Superior temporal gyrus (tissue), 1 donor: ENCODE measurements at regions not wholly inside any gene's neighbourhood (a gene's known extent, or its start where the extent isn't known, plus 50 kb on each side); places are given as distances from the start of the nearest gene placed in this dataset.
A peak's percentile ranks its signal among the peaks of the same experiment; 100 is the strongest.
"Not testable (repeated sequence)": the region's sequence is repeated elsewhere in the genome, so short reads cannot be mapped to it uniquely, and the experiment has no call there.

Source experiments
- DNase-seq: peaks from one replicate; pipeline ENCODE4 v3.0.0-alpha.2; 2016; ENCODE audit errors: extremely low spot score

DNA sequence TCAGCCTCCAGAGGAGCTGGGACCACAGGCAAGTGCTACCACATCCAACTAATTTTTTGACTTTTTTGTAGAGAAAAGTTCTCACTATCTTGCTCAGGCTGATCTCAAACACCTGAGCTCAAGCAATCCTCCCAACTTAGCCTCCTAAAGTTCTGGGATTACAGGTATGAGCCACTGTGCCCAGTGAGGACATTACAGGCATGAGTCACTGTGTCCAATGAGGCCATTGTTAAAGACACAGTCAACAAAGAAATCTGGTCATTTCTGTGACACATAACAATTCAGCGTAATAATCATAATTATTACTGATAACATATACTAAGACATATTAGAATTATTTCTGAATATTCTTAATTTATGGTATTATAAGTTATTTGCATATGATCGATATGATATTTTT lies 463.4 kb upstream of the NDN start:
- no peak for DNase-seq

DNA sequence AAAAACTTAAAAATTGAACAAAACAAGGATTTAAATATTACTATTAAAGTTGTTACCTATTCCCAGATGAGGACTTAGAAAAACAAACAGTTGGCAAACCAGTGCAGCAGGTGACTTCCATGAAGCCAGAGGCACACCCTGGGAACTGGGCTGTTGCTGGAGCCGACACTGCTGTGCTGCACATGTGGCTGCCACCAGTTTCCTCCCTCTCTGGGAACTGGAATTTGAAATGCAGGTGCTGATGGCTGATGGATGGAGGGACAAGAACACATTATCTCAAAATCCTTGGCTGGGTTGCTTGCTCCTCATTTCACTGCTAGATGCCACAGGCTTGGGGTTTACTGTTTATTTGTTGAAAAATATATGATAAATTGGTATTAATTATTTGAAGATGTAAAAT lies 471.2 kb upstream of the NDN start:
- not testable (repeated sequence) for DNase-seq

- not testable (repeated sequence) for DNase-seq
These were observed 478.4 kb upstream of the NDN start for GRCh38 chr15:24165512-24165911.

- DNase-seq: not testable (repeated sequence)
These were observed 473.3 kb upstream of the NPAP1 start for GRCh38 chr15:24202297-24202696.

- not testable (repeated sequence) for DNase-seq
These were observed 463.7 kb upstream of the NPAP1 start for GRCh38 chr15:24211742-24212476.

DNA sequence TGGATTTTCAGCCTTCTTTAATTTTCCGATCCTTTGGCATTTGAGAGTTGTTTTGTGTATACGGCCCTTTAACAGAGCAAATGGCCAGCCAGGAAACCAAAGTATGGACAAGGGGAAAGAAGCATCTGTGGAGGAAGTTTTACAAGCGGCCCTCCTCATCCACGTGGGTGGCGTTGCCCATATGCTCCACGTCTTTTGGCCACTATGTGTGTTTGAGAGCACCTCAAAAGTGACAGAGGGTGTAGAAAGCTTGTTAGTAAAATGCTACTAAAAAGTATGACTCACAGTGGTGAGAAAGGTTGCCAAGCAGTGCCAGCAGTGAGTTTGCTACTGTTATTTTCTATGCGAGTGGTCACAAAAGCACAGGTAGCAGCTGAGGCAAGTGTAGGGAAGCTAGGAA lies 451.8 kb upstream of the NPAP1 start:
- DNase-seq: no peak

- no peak for DNase-seq
These were observed 451.4 kb upstream of the NPAP1 start for GRCh38 chr15:24224161-24224560.

DNA sequence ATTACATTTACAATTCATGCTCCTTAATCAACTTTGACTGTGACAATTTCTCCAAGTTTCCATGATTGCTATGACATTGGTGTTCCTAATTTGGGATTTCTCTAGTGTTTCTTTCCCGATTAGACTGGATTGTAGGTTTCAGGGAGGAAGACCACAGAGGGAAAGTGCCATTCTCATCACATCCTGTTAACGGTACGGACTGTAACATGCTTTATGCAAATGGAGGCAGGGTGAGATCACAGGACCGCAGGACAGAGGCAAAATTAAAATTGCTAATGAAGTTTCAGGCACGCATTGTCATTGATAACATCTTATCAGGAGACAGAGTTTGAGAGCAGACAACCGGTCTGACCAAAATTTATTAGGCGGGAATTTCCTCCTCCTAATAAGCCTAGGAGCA lies 446.7 kb upstream of the NPAP1 start:
- not testable (repeated sequence) for DNase-seq

GRCh38 chr15:24233134-24233533 lies 442.4 kb upstream of the NPAP1 start:
- DNase-seq: not testable (repeated sequence)

DNA sequence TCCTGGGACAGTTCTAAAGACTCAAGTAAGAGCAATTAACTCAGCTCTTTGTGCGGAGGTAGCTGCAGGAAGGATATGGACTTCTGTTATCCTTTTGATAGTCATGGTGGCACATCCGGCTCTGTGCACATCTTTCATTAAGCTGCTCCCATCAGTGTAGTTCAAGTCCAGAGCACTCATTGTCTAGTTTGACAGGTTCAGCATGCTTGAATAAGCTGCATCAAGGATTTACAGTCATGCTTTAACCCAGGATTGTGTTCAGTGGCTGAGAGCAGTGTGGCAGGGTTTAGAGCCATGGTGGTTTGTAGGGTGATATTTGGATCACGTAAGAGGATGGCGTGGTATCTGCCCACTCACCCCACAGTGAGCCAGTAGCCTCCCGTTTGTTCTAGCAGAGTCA lies 435.0 kb upstream of the NPAP1 start:
- not testable (repeated sequence) for DNase-seq

GRCh38 chr15:24259106-24259505 lies 416.5 kb upstream of the NPAP1 start:
- DNase-seq: peak; percentile 33

- DNase-seq: not testable (repeated sequence)
These were observed 415.2 kb upstream of the NPAP1 start for GRCh38 chr15:24260407-24260806.

GRCh38 chr15:24260854-24261253 lies 414.7 kb upstream of the NPAP1 start:
- not testable (repeated sequence) for DNase-seq

DNA sequence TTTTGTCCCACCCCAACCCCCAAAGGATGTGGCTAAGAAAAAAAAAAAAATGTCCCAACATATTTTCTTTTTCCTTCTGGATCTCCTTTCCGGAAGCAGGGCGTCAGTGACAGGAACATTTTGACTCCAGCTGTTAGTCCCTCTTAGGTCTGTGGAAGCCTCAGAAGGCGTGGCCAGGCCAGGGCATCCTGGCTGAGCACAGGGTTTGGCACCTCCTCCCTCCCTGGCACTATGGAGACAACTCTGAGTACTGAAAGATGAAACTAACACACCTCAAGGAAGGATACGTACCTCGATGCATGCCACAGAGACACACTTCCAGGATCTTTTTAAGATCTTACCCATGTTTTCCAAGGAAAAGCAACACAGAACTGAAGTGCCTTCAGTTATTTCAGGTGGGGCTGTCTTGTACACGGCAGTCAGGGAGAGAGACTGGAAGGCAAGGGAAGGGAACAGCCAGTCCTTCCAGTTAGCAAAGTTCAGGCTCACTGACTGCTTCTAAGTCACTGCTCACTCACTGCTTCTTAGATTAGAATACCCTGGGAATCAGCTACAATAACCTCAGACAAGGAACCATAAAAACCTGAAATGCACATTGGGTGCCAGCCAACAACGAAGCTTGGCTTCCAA lies 406.9 kb upstream of the NPAP1 start:
- not testable (repeated sequence) for DNase-seq

DNA sequence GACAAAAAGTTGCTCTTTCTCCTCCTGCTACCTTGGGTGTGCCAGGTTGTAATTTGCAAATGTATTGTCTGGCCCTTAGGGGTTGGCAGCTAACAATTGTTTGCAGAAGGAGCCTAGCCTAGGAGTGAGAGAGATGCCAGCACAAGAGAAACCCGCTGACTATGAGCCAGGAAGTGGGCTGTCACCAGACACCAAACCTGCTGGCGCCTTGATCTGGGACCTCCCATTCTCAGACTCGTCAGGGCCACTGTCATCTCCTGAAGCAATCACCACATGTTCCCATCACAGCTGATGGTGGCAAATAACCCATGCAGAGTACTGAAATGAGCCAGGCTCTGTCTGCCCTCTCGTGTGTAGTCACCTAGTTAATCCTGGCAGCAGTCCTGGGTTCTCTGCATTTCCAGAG lies 406.4 kb upstream of the NPAP1 start:
- no peak for DNase-seq

DNA sequence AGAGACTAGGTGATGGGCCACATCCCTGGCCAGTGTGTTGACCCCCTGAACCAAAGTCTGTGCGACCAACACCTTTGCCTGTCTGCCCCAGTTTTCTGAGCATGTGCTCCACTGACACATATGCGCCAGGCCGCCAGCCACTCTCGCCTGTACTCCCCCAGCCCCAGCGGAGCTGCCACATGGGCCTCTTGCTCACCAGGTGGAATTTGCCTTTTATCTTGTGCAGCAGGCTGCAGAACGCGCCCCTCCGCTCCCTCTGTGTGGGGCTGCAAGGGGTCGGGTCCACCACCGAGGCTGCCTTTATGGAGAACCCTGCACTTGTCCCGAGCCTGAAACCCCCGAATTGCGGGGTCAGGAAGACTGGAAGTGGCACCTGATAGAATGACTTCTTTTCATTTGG lies 405.7 kb upstream of the NPAP1 start:
- no peak for DNase-seq

- DNase-seq: not testable (repeated sequence)
These were observed 403.9 kb upstream of the NPAP1 start for GRCh38 chr15:24271496-24272244.

DNA sequence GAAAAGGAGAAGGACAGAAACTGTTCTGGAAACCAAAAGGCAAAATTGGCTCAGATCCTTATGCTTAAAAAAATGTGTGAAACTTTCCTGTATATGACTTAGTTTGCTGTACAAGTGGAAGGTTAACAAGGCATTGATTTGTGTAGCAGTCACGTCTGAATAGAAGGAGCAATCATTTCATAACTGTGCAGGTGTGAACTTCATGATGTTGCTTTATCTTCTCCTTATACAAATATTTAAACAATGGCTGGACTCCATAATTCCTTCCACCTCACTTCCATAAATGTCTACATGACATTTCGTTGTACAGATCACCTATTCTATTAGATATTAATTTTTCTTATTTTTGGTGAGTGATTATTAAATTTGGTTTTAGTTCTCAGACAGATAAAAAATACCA lies 382.7 kb upstream of the NPAP1 start:
- no peak for DNase-seq

- not testable (repeated sequence) for DNase-seq
These were observed 374.7 kb upstream of the NPAP1 start for GRCh38 chr15:24300804-24301368.

DNA sequence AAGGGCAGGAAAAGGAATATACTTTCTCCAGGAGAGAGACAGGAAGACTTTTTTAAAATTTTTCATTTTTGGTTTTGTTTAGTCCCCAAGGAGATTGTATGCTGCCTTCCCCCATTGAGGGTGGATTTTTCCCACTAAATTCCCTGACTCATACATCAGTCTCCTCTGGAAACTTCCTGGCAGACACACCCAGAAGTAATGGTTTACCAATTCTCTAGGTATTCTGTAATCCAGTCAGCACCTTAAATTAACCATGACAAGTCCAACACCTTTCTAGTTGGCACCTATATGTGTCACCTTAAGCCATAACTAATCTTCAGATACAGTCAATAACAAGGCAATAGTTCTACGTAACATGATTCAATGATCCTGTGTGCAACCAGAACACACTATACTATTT lies 373.6 kb upstream of the NPAP1 start:
- not testable (repeated sequence) for DNase-seq

DNA sequence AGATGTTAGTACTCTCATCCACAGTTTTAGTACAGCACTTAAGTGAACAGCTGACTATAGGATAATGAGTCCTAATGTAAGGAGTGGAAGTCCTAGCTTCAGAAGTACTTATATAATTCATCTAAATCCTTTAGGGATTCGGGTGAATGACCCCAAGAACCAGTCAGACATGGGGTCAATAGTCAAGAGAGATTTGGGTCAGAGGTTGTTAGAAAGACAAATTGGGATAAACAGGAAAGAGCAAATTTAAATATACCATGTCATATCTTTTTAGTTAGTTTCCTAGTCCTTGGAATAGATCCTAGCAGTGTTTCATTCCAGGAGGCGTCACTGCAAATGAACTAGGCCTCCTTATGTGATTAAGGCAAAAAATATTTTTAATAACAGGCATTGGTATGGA lies 370.8 kb upstream of the NPAP1 start:
- not testable (repeated sequence) for DNase-seq

GRCh38 chr15:24305643-24306042 lies 369.9 kb upstream of the NPAP1 start:
- not testable (repeated sequence) for DNase-seq
